Stimulated activated CD8-positive, alpha-beta memory T cell treated with anti-CD3 and anti-CD28 coated beads, Interleukin-12 subunit alpha, Interleukin-12 subunit beta, amount 100 ng/mL, for 1 hour (primary cell): ENCODE measurements at regions not wholly inside any gene's neighbourhood (a gene's known extent, or its start where the extent isn't known, plus 50 kb on each side); places are given as distances from the start of the nearest gene placed in this dataset.
"Not testable (repeated sequence)": the region's sequence is repeated elsewhere in the genome, so short reads cannot be mapped to it uniquely, and the experiment has no call there.

Experiments
- DNase-seq: peaks from one replicate; pipeline ENCODE4 v3.0.0-alpha.2; 2020; ENCODE audit warnings: low read depth

- DNase-seq, result no peak
Measured at GRCh38 chr13:76012091-76012721, 376.1 kb downstream of the LMO7 start.

GRCh38 chr13:76009267-76009890 is 373.2 kb downstream of the LMO7 start:
- no peak for DNase-seq

DNA sequence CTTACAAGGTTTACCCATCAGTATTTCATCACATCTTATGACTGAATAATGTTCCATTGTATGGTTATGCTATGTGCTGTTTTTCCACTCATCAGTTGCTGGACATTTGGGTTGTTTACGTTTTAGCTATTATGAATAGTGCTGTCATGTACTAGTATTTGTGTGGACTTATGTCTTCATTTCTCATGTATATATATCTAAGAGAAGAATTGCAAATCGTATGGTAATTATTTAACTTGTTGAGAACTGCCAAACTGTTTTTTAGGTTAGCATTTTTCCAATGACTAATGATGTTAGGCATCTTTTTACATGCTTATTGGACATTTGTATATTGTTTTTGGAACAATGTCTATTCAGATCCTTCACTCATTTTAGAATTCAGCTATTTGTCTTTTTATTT is 368.3 kb downstream of the LMO7 start:
- DNase-seq, result no peak

DNA sequence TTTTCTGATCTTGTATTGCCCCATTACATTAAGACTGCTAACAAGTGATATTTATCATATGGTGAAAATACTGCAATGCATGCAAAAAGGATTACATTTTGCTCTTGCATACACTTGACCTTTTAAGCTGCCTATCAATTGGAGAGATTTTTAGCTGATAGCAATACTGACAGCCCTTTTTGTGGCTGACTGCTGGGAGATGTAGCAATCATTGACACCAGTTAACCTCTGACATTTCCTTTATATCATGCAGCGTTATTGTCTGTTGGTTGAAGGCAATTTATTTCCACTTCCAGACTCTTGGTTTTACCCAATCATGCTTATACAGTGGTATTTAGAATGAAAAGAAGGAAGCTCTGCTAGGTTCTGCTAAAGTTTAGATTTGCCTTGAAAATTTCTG is 364.0 kb downstream of the LMO7 start:
- no peak for DNase-seq

- DNase-seq, result no peak
Measured at GRCh38 chr13:75996582-75996981, 360.5 kb downstream of the LMO7 start.

- DNase-seq, result no peak
Measured at GRCh38 chr13:75995966-75996365, 359.8 kb downstream of the LMO7 start.

DNA sequence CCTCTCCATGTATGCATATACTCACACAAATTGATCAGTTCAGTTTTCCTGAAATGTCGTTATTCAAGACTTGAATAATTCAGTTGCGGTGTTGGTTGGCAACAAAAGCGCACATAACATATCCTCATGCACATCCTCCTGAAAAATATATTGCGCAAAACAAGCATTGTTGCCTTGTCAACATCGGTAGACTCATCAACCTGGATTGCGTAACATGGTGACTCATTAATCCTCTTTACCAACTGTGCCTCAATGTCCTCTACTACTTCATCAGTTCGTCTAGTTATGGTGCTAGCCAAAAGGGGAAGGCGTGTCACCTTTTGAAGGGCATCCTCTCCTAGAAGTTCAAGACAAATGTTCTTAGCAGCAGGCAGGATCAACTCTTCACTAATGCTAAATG is 357.7 kb downstream of the LMO7 start:
- no peak for DNase-seq

DNA sequence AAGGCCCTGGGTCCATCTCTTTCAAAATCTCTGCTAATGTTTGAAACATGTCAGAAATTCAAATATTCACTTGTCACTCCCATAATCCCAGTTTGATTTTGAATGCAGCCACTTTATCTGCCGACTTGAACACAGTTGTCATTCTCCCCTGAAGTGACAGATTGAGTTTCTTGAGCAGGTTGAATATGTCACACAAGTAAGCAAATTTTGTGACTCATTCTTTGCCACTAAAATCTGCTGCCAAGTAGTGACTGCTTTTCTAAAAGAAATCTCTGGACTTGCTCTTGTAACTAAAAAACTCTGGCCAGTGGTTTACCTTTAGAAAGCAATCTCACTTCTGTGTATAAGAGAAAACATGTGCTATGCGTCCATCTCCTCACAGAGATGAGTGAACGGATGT is 357.1 kb downstream of the LMO7 start:
- DNase-seq, result no peak

- DNase-seq, result no peak
Measured at GRCh38 chr13:75986818-75987217, 350.7 kb downstream of the LMO7 start.

- DNase-seq, result no peak
Measured at GRCh38 chr13:75985132-75985531, 349.0 kb downstream of the LMO7 start.

- no peak for DNase-seq
Measured at GRCh38 chr13:75978818-75979217, 342.7 kb downstream of the LMO7 start.

DNA sequence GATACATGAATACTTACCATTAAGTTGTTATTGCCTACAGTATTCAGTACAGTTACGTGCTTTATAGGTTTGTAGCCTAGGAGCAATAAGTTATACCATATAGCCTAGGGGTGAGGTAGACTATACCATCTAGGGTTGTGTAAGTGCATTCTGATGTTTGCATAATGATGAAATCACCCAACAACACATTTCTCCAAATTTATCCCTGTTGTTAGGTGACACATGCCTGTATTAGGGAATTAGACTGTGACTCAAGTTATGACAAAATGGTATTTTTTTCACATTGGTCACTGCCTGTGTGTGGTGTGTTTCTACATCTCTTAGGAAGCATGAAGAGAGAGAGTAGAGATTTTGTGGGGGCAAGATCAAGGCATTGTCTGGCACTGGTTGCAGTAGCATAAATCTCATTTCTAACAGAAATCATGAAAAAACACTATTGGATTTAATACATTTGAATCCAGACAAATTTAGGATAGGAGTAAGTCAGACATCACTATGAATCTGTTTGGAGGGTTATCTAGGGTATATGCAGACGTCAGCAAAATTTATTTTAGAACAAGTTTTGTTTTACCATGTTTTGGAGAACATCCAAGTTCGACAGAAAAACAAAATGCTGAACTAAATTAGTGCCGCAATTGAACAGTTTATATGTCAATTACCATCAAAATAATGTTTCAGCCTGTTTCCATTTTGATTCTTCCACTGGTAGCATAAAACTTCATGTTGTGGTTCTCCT is 332.1 kb downstream of the LMO7 start:
- DNase-seq, result no peak

GRCh38 chr13:75963302-75963701 is 327.2 kb downstream of the LMO7 start:
- DNase-seq, result no peak

GRCh38 chr13:75961911-75962310 is 325.8 kb downstream of the LMO7 start:
- DNase-seq, result no peak

- no peak for DNase-seq
Measured at GRCh38 chr13:75960538-75960994, 324.4 kb downstream of the LMO7 start.

- no peak for DNase-seq
Measured at GRCh38 chr13:75959861-75960481, 323.8 kb downstream of the LMO7 start.

- DNase-seq, result not testable (repeated sequence)
Measured at GRCh38 chr13:75953589-75953988, 317.5 kb downstream of the LMO7 start.

- no peak for DNase-seq
Measured at GRCh38 chr13:75947448-75947847, 311.3 kb downstream of the LMO7 start.

DNA sequence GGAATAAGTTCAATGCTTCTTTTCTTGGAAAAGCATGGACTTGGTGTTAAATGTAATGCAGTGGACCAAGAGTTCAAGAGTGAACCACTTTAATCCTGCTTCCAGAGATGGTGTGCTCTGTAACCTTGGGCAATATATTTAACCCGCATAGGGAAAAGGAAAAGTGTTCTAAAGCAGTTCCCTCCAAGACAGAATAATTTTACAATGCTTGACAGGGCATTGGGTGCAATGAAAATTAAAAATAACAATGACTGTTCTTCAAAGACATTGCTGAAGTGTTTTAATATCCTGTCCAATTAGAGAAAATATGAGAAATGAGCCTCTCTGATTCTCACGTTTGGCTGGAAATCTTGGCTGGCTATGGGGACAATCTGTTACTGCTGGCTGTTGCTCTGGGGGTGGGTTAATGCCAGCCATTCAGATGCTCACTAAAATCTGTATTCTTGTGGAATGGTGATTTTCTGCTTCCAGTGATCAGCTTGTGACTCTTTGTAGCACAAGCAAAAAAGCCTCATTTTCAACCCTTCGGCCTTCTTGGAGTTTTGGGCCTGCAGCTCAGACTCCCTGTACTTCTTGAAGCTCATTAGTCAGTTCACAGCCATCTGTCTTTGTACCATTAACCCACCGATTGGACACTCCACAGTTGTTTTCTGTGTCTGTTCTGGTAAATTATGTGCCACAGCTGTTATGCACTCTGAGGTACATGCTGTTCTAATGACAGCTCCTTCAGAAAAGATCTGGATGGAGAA is 310.6 kb downstream of the LMO7 start:
- no peak for DNase-seq

DNA sequence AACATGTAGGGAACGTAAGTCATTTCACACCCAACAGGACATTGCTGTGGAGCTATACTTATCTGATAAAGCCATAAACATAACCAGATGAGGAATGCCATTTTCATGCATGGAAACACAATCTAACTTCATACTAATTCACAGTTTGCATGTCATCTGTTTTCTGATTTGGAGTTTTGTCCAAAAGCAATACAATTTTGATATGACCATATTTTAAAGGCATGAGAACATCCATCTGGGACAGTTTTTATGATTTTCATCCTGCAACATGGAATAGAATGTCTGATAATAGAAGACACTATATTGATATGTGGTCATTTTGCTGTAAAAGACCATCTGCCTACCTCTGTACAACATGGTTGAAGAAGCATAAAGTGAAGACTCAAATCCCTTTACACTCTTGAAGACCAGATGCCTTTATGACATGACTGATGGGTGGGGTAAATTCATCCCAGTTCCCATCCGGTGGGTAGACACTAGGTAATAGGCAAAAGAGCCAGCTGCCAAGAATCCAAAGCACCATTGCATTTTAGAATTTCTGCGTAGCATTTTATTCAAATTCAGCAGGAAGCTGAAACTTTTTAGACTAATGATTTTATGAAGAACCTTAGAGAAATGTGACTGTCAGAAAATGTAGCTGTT is 309.8 kb downstream of the LMO7 start:
- no peak for DNase-seq

- no peak for DNase-seq
Measured at GRCh38 chr13:75938811-75939560, 302.9 kb downstream of the LMO7 start.
